ENCODE measurements at regions not wholly inside any gene's neighbourhood (a gene's known extent, or its start where the extent isn't known, plus 50 kb on each side); places are given as distances from the start of the nearest gene placed in this dataset.
"Not testable (repeated sequence)": the region's sequence is repeated elsewhere in the genome, so short reads cannot be mapped to it uniquely, and the experiment has no call there.

- no peak for DNase-seq
- no peak for ATAC-seq (ENCODE audit: low read depth)
- intact Hi-C loops (cut with micrococcal nuclease): no loop called here
- ChIA-PET CTCF (no interaction called here), POLR2A (no interaction called here)
- Mint-ChIP-seq H3K36me3 (ENCODE audit: low read depth) (no peaks in the 10 kb centered on the region), H3K4me1 (no peaks in the 10 kb centered on the region), H3K27me3 (no peaks in the 10 kb centered on the region), H3K4me3 (no peak overlapping the region), H3K9me3 (no peaks in the 10 kb centered on the region), H3K27ac (no peak overlapping the region)
- no peak for TF ChIP-seq CTCF (IDR thresholded peaks at IDR 0.05)
Observed at GRCh38 chr13:68713394-68713793, 1394.2 kb upstream of the ATXN8OS start.

GRCh38 chr13:68708336-68708908, 1399.2 kb upstream of the ATXN8OS start:
- POLR2A ChIA-PET: no interaction called here
- Mint-ChIP-seq H3K36me3 (ENCODE audit: low read depth) (no peaks in the 10 kb centered on the region), H3K4me1 (no peaks in the 10 kb centered on the region), H3K9me3 (peaks cover 9% of the 10 kb centered on the region), H3K4me3 (no peak overlapping the region), H3K27me3 (no peaks in the 10 kb centered on the region), H3K27ac (no peak overlapping the region)
- CTCF ChIA-PET: no interaction called here
- ATAC-seq (ENCODE audit: low read depth) (no peak), DNase-seq (no peak)
- intact Hi-C loops (cut with micrococcal nuclease): no loop called here
- no peak for TF ChIP-seq CTCF (IDR thresholded peaks at IDR 0.05)

- not testable (repeated sequence) for H3K4me3 Mint-ChIP-seq, H3K27ac Mint-ChIP-seq
Observed at GRCh38 chr13:68706044-68706443, 1401.6 kb upstream of the ATXN8OS start.

GRCh38 chr13:68697551-68697950, 1410.1 kb upstream of the ATXN8OS start:
- DNase-seq: no peak

More at GRCh38 chr13:68706044-68706443, 1401.6 kb upstream of the ATXN8OS start:
- H3K9me3 Mint-ChIP-seq; DNase-seq; intact Hi-C loops (cut with micrococcal nuclease); H3K4me1 Mint-ChIP-seq; ATAC-seq (ENCODE audit: low read depth); CTCF ChIA-PET; POLR2A ChIA-PET; H3K27me3 Mint-ChIP-seq; H3K36me3 Mint-ChIP-seq (ENCODE audit: low read depth): not testable (repeated sequence)

GRCh38 chr13:68696907-68697306, 1410.7 kb upstream of the ATXN8OS start:
- DNase-seq (no peak), ATAC-seq (ENCODE audit: low read depth) (no peak)
- no peak for TF ChIP-seq CTCF (IDR thresholded peaks at IDR 0.05)
- no peak overlapping the region for H3K4me3 Mint-ChIP-seq
- H3K9me3 Mint-ChIP-seq: no peaks in the 10 kb centered on the region
- intact Hi-C loops (cut with micrococcal nuclease): no loop called here
- H3K27me3 Mint-ChIP-seq: no peaks in the 10 kb centered on the region
- H3K4me1 Mint-ChIP-seq: no peaks in the 10 kb centered on the region
- no peaks in the 10 kb centered on the region for H3K36me3 Mint-ChIP-seq (ENCODE audit: low read depth)
- POLR2A ChIA-PET: no interaction called here
- no peak overlapping the region for H3K27ac Mint-ChIP-seq
- CTCF ChIA-PET: no interaction called here

More at GRCh38 chr13:68697551-68697950, 1410.1 kb upstream of the ATXN8OS start:
- H3K9me3 Mint-ChIP-seq: no peaks in the 10 kb centered on the region
- H3K36me3 Mint-ChIP-seq (ENCODE audit: low read depth): no peaks in the 10 kb centered on the region
- POLR2A ChIA-PET: no interaction called here
- no peak overlapping the region for H3K4me3 Mint-ChIP-seq
- H3K27me3 Mint-ChIP-seq: no peaks in the 10 kb centered on the region
- no peaks in the 10 kb centered on the region for H3K4me1 Mint-ChIP-seq
- intact Hi-C loops (cut with micrococcal nuclease): no loop called here
- CTCF ChIA-PET: no interaction called here
- no peak for TF ChIP-seq CTCF (IDR thresholded peaks at IDR 0.05)
- no peak overlapping the region for H3K27ac Mint-ChIP-seq
- no peak for ATAC-seq (ENCODE audit: low read depth)

GRCh38 chr13:68692049-68692448, 1415.6 kb upstream of the ATXN8OS start:
- TF ChIP-seq CTCF (IDR thresholded peaks at IDR 0.05): no peak
- H3K4me3 Mint-ChIP-seq: no peak overlapping the region
- ATAC-seq (ENCODE audit: low read depth) (no peak), DNase-seq (no peak)
- POLR2A ChIA-PET: no interaction called here
- CTCF ChIA-PET: no interaction called here
- intact Hi-C loops (cut with micrococcal nuclease): no loop called here
- H3K4me1 Mint-ChIP-seq: no peaks in the 10 kb centered on the region
- no peaks in the 10 kb centered on the region for H3K36me3 Mint-ChIP-seq (ENCODE audit: low read depth)
- no peaks in the 10 kb centered on the region for H3K9me3 Mint-ChIP-seq
- H3K27me3 Mint-ChIP-seq: no peaks in the 10 kb centered on the region
- H3K27ac Mint-ChIP-seq: no peak overlapping the region

Data from activated B cell treated with CpG ODN at 0.5 μM for 24 hours (primary cell).